ENCODE measurements at regions not wholly inside any gene's neighbourhood (a gene's known extent, or its start where the extent isn't known, plus 50 kb on each side); places are given as distances from the start of the nearest gene placed in this dataset.

DNA sequence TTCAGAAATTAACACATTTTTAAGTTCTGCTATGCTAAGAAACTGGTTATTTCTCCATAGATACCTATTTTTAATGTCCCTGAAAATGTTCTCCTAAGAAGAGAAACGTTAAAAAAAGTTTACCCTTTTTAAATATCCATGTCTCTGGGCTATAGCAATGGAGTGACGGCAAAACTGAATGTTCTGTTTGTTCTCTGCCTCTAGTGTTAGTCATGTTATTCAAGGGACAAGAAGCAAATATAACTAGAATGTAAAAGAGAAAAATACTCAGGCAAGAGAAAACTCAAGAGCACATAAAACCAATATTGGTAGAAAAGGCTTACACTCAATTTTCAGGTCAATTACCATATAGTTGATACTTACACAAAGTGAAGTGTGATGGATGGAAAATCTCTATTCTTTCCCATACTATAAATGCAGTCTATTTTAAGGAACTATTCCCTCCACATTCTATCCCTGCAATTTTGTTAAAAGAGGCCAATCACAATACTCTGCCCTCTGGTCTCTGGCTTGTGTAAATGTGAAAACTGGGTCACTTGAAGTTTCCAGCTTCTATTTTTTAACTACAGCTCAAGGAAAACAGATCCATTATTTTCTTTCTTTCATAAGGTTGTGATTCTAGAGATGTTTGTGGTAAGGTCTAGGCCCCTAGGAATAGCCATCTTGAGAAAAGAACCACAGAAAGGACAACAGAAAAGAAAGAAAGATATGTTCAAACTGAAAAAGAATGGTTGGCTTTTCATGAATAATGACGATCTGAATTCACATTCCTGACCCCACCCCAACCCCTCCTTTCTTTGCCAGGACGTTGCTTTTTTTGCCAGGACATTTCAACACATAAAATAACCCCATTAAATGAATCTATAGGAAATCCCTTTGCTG lies 200.3 kb upstream of the FAM83B start:
- TF ChIP-seq, protein P1, sequence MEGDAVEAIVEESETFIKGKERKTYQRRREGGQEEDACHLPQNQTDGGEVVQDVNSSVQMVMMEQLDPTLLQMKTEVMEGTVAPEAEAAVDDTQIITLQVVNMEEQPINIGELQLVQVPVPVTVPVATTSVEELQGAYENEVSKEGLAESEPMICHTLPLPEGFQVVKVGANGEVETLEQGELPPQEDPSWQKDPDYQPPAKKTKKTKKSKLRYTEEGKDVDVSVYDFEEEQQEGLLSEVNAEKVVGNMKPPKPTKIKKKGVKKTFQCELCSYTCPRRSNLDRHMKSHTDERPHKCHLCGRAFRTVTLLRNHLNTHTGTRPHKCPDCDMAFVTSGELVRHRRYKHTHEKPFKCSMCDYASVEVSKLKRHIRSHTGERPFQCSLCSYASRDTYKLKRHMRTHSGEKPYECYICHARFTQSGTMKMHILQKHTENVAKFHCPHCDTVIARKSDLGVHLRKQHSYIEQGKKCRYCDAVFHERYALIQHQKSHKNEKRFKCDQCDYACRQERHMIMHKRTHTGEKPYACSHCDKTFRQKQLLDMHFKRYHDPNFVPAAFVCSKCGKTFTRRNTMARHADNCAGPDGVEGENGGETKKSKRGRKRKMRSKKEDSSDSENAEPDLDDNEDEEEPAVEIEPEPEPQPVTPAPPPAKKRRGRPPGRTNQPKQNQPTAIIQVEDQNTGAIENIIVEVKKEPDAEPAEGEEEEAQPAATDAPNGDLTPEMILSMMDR (IDR thresholded peaks at IDR 0.05; ENCODE audit: low read length), result no peak
- TF ChIP-seq EZH2 (IDR thresholded peaks at IDR 0.05; ENCODE audit: borderline replicate concordance, low read length), result no peak
- Histone ChIP-seq H2AFZ (ENCODE audit: low read length) (no peak overlapping the region), H3K9me2 (ENCODE audit: low read depth, low read length) (no peaks in the 10 kb centered on the region), H3K4me2 (ENCODE audit: low read length) (no peak overlapping the region), H3K4me3 (ENCODE audit: low read depth, low read length, poor library complexity, severe bottlenecking) (no peak overlapping the region), H3K79me2 (ENCODE audit: insufficient read depth, low read length) (no peaks in the 10 kb centered on the region), H3K4me1 (ENCODE audit: insufficient read depth, low read length, severe bottlenecking) (no peaks in the 10 kb centered on the region), H4K20me1 (ENCODE audit: insufficient read depth, low read length) (no peaks in the 10 kb centered on the region), H3K9ac (ENCODE audit: low read length) (no peak overlapping the region), H3K27ac (ENCODE audit: low read depth, low read length, poor library complexity, severe bottlenecking) (no peak overlapping the region), H3K9me3 (ENCODE audit: low read length) (no peaks in the 10 kb centered on the region), H3K36me3 (ENCODE audit: insufficient read depth, low read length) (no peaks in the 10 kb centered on the region), H3K27me3 (ENCODE audit: insufficient read depth, low read length) (no peaks in the 10 kb centered on the region), H3F3A (ENCODE audit: insufficient read depth, low read length) (no peaks in the 10 kb centered on the region)

DNA sequence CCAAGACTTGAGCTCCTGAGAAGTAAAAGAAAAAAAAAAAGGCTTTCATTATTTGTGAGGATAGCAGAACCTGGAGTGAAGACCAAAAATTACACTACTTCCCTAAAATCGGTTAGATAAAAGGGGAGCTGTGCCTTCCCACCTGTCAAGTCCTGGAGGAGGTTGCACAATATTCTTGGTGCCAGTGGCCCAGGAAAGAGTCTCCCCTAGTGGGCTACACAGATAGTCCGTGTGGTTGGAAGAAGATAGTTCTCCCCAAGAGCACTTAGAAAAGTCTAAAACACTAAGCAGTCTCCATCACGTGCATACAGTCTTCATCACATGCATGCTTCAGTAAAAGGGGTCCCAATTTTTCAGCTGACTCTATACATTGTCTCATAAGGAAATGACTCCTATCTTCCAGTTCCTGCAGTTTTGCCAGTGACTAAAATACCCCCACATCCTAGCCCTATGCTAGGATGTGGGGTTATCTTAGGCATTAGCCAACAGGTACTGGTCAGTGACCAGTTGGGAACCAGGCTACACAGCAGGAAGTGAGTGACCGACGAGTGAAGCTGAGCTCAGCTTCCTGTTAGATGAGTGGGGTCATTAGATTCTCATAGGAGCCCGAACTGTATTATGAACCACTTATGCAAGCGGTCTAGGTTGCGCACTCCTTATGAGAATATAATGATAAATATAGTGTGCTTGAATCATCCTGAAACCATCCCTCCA lies 199.5 kb upstream of the FAM83B start:
- Histone ChIP-seq H3K4me2 (ENCODE audit: low read length) (no peak overlapping the region), H3K79me2 (ENCODE audit: insufficient read depth, low read length) (no peaks in the 10 kb centered on the region), H2AFZ (ENCODE audit: low read length) (no peak overlapping the region)

DNA sequence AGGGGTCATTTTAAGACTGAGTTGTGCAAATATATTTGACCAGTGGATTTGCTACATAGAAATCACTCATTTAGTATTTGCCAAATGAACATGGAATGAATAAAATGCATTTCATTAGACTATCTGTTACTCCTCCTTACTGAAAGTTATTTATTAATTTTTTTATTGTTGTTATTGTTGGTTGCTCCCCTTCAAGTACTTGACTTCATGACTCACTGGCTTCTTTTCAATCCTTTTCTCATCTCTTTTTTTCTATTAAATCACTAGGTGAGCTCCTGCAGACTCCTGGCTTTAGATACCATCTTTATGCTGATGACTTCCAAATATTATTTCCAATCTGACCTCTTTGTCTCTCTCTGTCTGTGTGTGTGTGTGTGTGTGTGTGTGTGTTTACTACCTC lies 192.2 kb upstream of the FAM83B start:
- Histone ChIP-seq H3K4me1 (ENCODE audit: insufficient read depth, low read length, severe bottlenecking) (no peaks in the 10 kb centered on the region), H3K9me2 (ENCODE audit: low read depth, low read length) (no peaks in the 10 kb centered on the region), H3K27me3 (ENCODE audit: insufficient read depth, low read length) (no peaks in the 10 kb centered on the region), H3K9me3 (ENCODE audit: low read length) (no peaks in the 10 kb centered on the region), H3K36me3 (ENCODE audit: insufficient read depth, low read length) (no peaks in the 10 kb centered on the region), H2AFZ (ENCODE audit: low read length) (no peak overlapping the region), H3K4me2 (ENCODE audit: low read length) (no peak overlapping the region), H3F3A (ENCODE audit: insufficient read depth, low read length) (no peaks in the 10 kb centered on the region), H3K79me2 (ENCODE audit: insufficient read depth, low read length) (no peaks in the 10 kb centered on the region), H3K4me3 (ENCODE audit: low read depth, low read length, poor library complexity, severe bottlenecking) (no peak overlapping the region), H4K20me1 (ENCODE audit: insufficient read depth, low read length) (no peaks in the 10 kb centered on the region), H3K27ac (ENCODE audit: low read depth, low read length, poor library complexity, severe bottlenecking) (no peak overlapping the region), H3K9ac (ENCODE audit: low read length) (no peak overlapping the region)
- TF ChIP-seq, protein P1 (IDR thresholded peaks at IDR 0.05; ENCODE audit: low read length), result no peak
- no peak for TF ChIP-seq EZH2 (IDR thresholded peaks at IDR 0.05; ENCODE audit: borderline replicate concordance, low read length)

More for the DNA sequence above, 199.5 kb upstream of the FAM83B start:
- H3K9me2 ChIP-seq (ENCODE audit: low read depth, low read length), result no peaks in the 10 kb centered on the region
- H3K4me3 ChIP-seq (ENCODE audit: low read depth, low read length, poor library complexity, severe bottlenecking), result no peak overlapping the region
- no peak overlapping the region for H3K27ac ChIP-seq (ENCODE audit: low read depth, low read length, poor library complexity, severe bottlenecking)
- no peak for TF ChIP-seq EZH2 (IDR thresholded peaks at IDR 0.05; ENCODE audit: borderline replicate concordance, low read length)
- TF ChIP-seq, protein P1 (IDR thresholded peaks at IDR 0.05; ENCODE audit: low read length), result no peak
- no peaks in the 10 kb centered on the region for H3K27me3 ChIP-seq (ENCODE audit: insufficient read depth, low read length)
- no peak overlapping the region for H3K9ac ChIP-seq (ENCODE audit: low read length)
- no peaks in the 10 kb centered on the region for H3F3A ChIP-seq (ENCODE audit: insufficient read depth, low read length)
- H3K9me3 ChIP-seq (ENCODE audit: low read length), result no peaks in the 10 kb centered on the region
- no peaks in the 10 kb centered on the region for H4K20me1 ChIP-seq (ENCODE audit: insufficient read depth, low read length)
- no peaks in the 10 kb centered on the region for H3K36me3 ChIP-seq (ENCODE audit: insufficient read depth, low read length)
- H3K4me1 ChIP-seq (ENCODE audit: insufficient read depth, low read length, severe bottlenecking), result no peaks in the 10 kb centered on the region

Measured in OCI-LY1 (cell line).